OCI-M1 (cell line): ENCODE measurements at regions not wholly inside any gene's neighbourhood (a gene's known extent, or its start where the extent isn't known, plus 50 kb on each side); places are given as distances from the start of the nearest gene placed in this dataset.
"Not testable (repeated sequence)": the region's sequence is repeated elsewhere in the genome, so short reads cannot be mapped to it uniquely, and the experiment has no call there.

Experiments used
- DNase-seq: peaks from one replicate; lab custom pipeline; 2025; lab: John Stamatoyannopoulos, UW

- DNase-seq: peak; percentile 45
Measured at GRCh38 chr4:126736133-126736518, 896.6 kb upstream of the INTU start.

- peak; percentile 33 for DNase-seq
Measured at GRCh38 chr4:126737899-126738526, 894.7 kb upstream of the INTU start.

DNA sequence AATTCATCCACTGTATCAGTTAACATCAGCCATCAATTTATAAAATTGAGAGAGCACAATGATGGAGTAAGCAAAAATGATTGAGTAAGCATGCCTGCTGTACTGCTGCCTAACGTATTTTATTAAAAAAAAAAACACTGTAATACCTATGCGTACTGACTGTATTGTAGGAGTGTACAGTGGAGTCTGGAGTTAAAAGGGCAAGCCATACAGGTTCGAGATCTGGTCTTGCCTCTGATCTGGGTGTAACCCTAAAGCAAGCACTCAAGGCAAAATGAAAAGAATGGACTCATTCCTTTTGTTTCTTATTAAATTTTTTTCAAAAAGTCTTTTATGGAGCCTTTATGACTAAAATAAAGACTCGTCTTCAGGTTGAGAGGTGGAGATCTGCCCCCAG lies 894.2 kb upstream of the INTU start:
- no peak for DNase-seq

DNA sequence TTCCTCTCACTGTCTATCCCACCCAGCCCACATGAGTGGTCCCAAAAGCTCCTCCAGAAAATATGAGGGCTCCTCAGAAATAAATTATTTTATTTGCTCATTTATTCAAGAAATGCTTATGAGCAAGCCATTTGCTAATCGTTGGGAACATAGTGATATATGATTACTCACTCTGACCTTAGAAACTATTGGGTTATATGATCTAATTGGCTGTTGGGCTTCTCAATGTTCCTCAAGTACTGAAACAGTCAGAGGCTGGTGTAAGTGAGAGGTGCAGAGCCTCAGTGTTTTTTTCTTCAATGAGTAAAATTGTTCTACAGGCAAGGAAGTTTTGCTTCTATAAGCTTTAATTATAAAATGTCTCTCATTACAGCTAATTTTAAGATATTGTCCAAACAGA lies 893.8 kb upstream of the INTU start:
- DNase-seq: no peak

GRCh38 chr4:126740687-126741086 lies 892.1 kb upstream of the INTU start:
- no peak for DNase-seq

DNA sequence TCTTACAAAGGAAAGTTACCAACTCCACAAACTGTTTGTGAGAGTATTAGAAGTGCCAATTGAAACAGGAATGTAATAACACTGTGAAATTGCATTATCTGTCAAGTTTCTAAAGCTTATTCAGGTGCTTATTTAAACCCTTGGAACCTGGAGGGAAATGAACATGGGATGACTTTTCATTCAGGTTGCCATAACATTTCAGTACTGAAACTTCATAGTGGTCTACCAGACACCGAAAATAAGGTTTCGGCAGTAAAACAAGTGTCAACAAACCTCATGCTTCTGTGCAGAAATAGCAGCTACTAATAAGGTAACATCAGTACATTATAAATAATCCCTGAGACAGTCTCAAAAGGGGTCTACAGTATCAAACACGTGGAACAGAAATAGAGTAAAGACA lies 890.7 kb upstream of the INTU start:
- DNase-seq: no peak

DNA sequence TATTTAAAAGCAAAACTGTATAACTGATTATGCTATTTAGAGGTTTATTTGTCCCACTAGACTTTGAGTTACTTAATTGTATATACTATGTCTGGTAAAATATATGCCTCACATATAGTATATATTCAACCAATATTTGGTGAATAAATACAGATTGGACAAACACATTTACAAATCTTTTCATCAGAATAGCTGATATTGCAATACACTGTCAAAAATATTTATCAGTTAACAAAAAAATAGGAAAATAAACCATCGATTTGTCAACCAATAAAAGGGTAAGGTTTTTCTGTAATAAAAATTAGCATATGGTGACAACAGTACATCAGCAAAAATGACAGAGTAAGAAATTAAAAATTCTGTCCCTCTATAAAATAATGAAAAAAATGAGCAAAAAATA lies 889.9 kb upstream of the INTU start:
- DNase-seq: no peak

- no peak for DNase-seq
Measured at GRCh38 chr4:126748736-126749135, 884.0 kb upstream of the INTU start.

DNA sequence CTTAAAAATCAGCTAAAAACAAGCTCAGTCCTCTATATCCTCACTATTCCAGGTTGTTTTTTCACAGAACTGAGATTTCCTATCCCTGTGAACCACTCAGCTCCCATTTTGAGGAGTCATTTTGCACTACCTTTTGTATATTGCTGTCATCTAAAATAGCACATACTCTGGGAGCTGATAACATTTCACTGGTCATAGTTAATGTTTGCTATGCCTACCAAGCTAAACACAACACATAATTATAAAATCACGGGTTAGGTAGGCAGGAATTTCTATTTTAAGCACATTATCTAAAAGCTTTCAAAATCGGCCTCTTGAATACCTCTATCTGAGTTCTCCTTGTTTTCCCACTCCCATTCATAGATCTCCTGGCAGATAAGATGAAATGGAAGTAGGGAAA lies 882.0 kb upstream of the INTU start:
- no peak for DNase-seq

GRCh38 chr4:126752126-126752525 lies 880.6 kb upstream of the INTU start:
- DNase-seq: no peak

- DNase-seq: peak; percentile 33
Measured at GRCh38 chr4:126752702-126753101, 880.1 kb upstream of the INTU start.

DNA sequence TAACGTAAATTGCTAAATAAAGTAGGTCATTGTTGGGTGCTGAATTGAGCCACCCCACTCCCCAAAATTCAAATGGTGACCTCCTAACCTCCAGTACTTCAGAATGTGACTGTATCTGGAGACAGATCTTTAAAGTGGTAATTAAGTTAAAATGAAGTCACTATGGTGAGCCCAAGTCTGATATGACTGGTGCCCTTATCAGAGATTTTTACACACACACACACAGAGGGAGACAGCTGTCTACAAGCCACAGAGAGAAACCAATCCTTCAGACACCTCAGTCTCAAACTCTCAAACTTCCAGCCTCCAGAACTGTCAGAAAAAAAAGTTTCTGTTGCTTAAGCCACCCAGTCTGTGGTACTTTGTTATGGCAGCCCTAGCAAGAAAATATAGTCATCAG lies 879.2 kb upstream of the INTU start:
- peak; percentile 55 for DNase-seq

DNA sequence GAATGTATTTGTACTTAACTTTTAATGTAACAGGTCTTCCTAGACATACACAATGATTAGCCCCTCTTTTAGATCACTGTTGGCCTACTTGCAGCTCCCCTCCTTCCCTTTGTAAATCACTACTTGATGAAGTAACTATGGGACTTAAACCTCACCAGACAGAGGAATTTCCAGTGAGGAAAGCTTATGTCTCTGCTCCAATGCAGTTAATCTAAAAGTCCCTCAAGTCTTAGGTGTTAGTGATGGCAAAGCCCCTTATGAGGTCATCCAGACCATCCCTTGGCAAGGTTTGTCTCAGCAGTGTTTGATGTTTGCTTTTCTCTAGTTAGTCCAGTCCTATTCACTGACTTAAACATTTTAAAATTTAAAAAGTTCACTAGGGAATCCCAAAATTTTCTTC lies 877.3 kb upstream of the INTU start:
- no peak for DNase-seq

DNA sequence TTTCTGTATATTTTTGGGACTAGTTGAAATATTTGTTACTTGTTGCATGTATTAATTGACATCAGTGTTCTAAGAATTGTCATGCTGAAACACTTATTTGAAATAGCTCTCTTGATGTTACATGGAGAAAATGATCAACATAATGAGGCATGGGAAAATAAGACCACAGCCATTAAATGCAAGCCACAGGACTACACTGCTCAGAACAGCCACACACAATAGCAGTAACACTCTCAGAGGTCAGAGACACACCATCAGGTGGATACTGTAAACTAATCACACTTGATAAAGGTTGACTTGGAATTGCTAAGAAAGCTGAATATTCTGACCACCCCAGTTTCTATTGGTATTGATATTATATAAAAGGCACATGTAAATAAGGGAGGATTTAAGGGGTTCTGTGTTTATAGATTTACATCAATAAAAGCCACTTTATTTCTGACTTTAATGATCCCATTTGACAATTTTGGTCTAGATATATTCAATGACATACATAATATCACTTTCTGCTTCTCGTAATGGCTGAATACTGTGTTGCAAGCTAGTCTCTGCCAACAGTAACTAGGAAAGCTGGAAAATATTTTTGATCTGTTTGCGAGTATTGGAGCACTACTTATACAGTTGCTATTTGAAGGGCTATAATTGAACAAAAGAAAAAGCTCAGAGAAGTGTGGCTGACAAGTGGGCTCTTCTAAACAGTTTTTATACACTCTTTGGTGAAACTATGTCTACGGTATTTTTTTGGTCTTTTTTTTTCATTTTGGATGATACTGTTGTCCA lies 876.5 kb upstream of the INTU start:
- DNase-seq: no peak

DNA sequence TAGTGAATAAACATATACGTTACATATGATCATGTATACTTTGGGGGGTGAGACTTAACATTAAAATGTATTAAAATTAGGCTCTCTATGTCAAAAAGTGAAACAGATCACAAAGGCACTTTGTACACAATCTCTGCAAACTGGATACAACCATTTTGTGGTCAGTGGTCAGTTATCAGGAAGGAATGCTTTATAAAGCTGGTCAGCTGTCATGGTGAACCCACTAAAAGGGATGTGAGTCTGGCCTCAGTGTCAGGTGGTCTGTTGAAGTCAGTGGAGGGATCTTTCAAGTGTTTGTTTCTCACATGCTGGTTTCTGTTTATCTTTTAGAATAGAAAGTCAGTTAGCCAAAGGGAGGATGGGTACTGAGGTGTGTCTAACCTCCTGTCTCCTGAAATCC lies 875.5 kb upstream of the INTU start:
- DNase-seq: peak; percentile 79

DNA sequence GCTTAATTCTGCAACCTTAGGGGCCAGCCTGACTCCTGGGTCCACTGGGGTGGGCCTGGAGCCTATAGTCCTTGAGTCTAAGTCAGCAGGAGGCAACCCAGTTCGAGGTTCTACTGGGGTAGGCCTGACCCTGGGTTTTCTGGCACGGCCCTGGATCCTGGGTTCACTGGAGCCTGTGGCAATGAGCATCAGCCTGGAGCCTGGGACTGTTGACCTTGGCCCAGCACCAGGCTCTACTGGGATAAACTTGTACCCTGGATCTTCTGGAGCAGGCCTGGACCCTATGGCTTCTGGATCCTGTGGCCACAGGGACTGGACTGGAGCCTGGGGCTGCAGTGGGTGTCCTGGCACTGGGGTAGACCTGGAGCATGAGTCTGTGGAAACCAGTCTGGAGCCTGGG lies 874.3 kb upstream of the INTU start:
- DNase-seq: no peak

- DNase-seq: no peak
Measured at GRCh38 chr4:126761947-126762662, 870.7 kb upstream of the INTU start.

DNA sequence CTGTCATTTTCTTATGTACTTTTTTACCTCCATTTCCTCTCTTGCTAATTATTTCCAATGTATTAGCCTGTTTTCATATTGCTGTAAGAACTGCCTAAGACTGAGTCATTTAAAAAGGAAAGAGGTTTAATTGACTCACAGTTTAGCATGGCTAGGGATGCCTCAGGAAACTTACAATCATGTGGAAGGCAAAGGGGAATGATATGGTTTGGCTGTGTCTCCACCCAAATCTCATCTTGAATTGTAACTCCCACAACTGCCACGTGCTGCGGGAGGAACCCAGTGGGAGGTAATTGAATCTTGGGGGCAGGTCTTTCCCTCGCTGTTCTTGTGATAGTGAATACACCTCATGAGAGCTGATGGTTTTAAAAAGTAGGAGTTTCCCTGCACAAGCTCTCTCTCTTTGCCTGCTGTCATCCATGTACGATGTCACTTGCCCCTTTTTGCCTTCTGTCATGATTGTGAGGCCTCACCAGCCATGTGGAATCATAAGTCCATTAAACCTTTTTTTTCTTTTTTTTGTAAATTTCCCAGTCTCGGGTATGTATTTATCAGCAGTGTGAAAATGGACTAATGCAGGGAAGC lies 870.0 kb upstream of the INTU start:
- no peak for DNase-seq

DNA sequence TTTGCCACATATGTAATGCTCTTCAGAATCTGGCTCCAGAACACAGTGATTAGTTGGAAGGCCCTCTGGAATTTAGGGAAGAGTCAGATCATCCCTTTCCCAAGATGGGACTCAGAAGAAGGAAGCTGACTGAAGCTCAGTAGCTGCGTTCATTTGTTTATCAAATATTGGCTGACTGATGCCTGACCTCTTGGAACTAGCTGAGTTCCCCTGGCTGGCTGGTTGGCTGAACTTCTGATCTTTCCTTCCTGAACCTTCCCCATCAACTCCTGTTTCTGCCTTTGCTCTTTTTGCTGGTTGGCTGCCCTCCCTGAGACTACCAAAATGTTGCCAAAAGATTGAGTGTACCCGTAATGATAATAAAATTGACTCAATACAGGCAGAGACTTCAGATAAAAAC lies 866.5 kb upstream of the INTU start:
- no peak for DNase-seq

DNA sequence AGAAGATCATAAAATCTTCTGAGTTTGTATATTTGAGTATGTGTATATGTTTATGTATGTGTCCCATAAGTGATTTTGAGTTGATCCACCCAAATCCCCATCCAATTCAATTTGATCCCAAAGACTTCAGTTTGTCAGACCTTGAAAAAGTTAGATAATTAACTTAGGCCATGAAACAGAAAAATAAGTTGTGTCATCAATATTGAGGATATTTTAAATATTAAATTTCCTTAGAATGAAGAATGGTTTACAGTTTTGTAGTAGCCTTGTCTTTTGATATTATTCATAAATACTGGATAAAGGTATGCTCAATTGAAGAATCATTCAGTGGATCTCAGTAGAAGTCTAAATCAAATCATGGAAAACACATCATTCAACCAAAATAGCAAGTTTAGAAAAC lies 864.4 kb upstream of the INTU start:
- DNase-seq: no peak

DNA sequence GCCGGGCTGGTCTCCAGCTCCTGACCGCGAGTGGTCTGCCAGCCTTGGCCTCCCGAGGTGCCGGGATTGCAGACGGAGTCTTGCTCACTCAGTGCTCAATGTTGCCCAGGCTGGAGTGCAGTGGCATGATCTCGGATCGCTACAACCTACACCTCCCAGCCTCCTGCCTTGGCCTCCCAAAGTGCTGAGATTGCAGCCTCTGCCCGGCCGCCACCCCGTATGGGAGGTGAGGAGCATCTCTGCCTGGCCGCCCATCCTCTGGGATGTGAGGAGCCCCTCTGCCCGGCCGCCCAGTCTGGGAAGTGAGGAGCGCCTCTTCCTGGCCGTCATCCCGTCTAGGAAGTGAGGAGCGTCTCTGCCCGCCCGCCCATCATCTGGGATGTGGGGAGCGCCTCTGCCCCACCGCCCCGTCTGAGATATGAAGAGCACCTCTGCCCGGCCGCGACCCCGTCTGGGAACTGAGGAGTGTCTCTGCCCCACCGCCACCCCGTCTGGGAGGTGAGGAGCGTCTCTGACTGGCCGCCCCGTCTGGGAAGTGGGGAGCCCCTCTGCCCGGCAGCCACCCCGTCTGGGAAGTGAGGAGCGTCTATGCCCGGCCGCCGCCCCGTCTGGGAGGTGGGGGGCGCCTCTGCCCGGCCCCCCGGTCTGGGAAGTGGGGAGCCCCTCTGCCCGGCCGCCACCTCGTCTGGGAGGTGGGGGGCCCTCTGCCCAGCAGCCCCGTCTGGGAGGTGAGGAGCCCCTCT lies 861.8 kb upstream of the INTU start:
- DNase-seq: not testable (repeated sequence)

- peak; percentile 24 for DNase-seq
Measured at GRCh38 chr4:126771618-126772017, 861.1 kb upstream of the INTU start.
